ENCODE measurements at regions not wholly inside any gene's neighbourhood (a gene's known extent, or its start where the extent isn't known, plus 50 kb on each side); places are given as distances from the start of the nearest gene placed in this dataset.
"Not testable (repeated sequence)": the region's sequence is repeated elsewhere in the genome, so short reads cannot be mapped to it uniquely, and the experiment has no call there.

DNA sequence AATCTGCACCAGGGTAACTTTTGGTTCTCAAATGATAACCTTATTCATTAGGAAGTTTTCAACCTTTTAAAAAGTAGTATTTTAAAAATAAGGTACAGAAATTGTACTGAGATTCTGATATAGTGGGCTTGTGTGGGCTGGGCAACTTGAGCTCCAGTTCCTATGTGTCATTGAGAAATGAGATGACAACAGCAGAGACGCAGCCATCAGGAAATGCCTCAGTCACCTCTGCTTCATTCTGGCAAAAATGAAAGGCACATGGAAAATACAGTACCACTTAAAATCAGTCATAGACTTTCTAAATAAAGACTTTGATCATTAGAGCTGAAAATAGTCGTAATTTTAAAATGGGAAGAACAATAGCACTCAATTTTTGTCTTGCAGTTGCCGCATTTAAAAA, 480.2 kb downstream of the PLK2 start:
- H3K4me3 ChIP-seq (ENCODE audit: insufficient read length, low read depth) = no peak overlapping the region
- H3K36me3 ChIP-seq (ENCODE audit: insufficient read depth, insufficient read length, low read length) = no peaks in the 10 kb centered on the region
- no peaks in the 10 kb centered on the region for H3K9me3 ChIP-seq (ENCODE audit: insufficient read depth, low read length)
- no peak overlapping the region for H3K9ac ChIP-seq (ENCODE audit: insufficient read length, low read depth)
- no peak for DNase-seq (ENCODE audit: low read depth, low spot score)
- TF ChIP-seq SUZ12 (IDR thresholded peaks at IDR 0.05; ENCODE audit: extremely low read depth, insufficient read depth, insufficient read length) = no peak
- no peak for TF ChIP-seq ZNF274 (IDR thresholded peaks at IDR 0.05; ENCODE audit: low read depth, low read length)
- TF ChIP-seq YY1 (IDR thresholded peaks at IDR 0.05; ENCODE audit: insufficient read depth, insufficient read length) = no peak
- no peaks in the 10 kb centered on the region for H3K27me3 ChIP-seq (ENCODE audit: insufficient read depth, insufficient read length)
- no peaks in the 10 kb centered on the region for H3K4me1 ChIP-seq (ENCODE audit: insufficient read depth, insufficient read length)

DNA sequence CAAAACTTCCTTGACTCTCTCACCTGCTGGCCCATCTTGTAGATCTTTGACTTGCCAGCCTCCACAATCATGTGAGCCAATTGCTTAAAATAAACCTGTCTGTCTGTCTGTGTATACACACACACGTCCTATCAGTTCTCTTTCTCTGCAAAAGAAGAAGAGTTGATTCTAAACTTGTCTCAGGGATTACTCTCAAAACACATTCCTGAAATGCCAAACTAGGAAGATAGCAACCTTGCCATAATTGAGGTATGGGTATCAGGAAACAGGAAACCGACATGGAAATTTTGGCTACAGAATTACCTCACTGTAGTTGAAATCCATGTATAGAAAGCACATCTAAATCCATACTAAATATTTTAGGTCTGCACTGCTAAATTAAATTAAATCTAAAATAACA, 483.4 kb downstream of the PLK2 start:
- no peaks in the 10 kb centered on the region for H3K27me3 ChIP-seq (ENCODE audit: insufficient read depth, insufficient read length)
- H3K9me3 ChIP-seq (ENCODE audit: insufficient read depth, low read length) = no peaks in the 10 kb centered on the region
- H3K9ac ChIP-seq (ENCODE audit: insufficient read length, low read depth) = no peak overlapping the region
- no peaks in the 10 kb centered on the region for H3K4me1 ChIP-seq (ENCODE audit: insufficient read depth, insufficient read length)
- H3K36me3 ChIP-seq (ENCODE audit: insufficient read depth, insufficient read length, low read length) = no peaks in the 10 kb centered on the region
- TF ChIP-seq SUZ12 (IDR thresholded peaks at IDR 0.05; ENCODE audit: extremely low read depth, insufficient read depth, insufficient read length) (no peak), ZNF274 (IDR thresholded peaks at IDR 0.05; ENCODE audit: low read depth, low read length) (no peak), YY1 (IDR thresholded peaks at IDR 0.05; ENCODE audit: insufficient read depth, insufficient read length) (no peak)
- no peak overlapping the region for H3K4me3 ChIP-seq (ENCODE audit: insufficient read length, low read depth)
- no peak for DNase-seq (ENCODE audit: low read depth, low spot score)

DNA sequence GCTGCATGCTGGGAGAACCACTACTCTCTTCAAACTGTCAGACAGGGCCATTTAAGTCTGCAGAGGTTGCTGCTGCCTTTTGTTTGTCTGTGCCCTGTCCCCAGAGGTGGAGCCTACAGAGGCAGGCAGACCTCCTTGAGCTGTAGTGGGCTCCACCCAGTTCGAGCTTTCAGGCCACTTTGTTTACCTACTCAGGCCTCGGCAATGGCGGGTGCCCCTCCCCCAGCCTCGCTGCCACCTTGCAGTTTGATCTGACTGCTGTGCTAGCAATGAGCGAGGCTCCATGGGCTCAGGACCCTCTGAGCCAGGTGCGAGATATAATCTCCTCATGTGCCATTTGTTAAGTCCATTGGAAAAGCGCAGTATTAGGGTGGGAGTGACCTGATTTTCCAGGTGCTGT, 487.8 kb downstream of the PLK2 start:
- H3K9me3 ChIP-seq (ENCODE audit: insufficient read depth, low read length); H3K27me3 ChIP-seq (ENCODE audit: insufficient read depth, insufficient read length); H3K9ac ChIP-seq (ENCODE audit: insufficient read length, low read depth); DNase-seq (ENCODE audit: low read depth, low spot score); H3K4me3 ChIP-seq (ENCODE audit: insufficient read length, low read depth); H3K36me3 ChIP-seq (ENCODE audit: insufficient read depth, insufficient read length, low read length); H3K4me1 ChIP-seq (ENCODE audit: insufficient read depth, insufficient read length): not testable (repeated sequence)

DNA sequence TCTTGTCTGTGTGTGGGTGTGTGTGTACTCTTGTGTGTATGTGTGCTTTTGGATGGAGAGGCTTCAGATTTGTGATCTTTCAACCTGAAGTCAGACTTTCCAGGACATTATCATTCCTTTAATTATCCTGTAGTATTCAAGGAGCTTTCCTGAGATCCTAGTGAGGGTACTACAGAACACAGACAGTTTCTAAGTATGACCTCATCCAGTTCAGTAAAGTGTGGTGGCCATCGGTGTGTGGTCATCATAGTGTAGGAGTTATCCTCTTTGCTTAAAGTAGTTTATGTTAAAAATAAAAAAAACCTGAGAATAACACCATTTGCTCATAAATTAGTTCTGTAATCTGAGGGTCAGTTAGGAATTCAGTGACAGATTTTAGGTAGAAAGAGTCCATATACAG, 478.0 kb upstream of the ACTBL2 start:
- DNase-seq (ENCODE audit: low read depth, low spot score) = no peak
- TF ChIP-seq SUZ12 (IDR thresholded peaks at IDR 0.05; ENCODE audit: extremely low read depth, insufficient read depth, insufficient read length) (no peak), ZNF274 (IDR thresholded peaks at IDR 0.05; ENCODE audit: low read depth, low read length) (no peak), YY1 (IDR thresholded peaks at IDR 0.05; ENCODE audit: insufficient read depth, insufficient read length) (no peak)
- no peak overlapping the region for H3K9ac ChIP-seq (ENCODE audit: insufficient read length, low read depth)
- H3K9me3 ChIP-seq (ENCODE audit: insufficient read depth, low read length) = no peaks in the 10 kb centered on the region
- no peak overlapping the region for H3K4me3 ChIP-seq (ENCODE audit: insufficient read length, low read depth)
- no peaks in the 10 kb centered on the region for H3K27me3 ChIP-seq (ENCODE audit: insufficient read depth, insufficient read length)
- no peaks in the 10 kb centered on the region for H3K36me3 ChIP-seq (ENCODE audit: insufficient read depth, insufficient read length, low read length)
- no peaks in the 10 kb centered on the region for H3K4me1 ChIP-seq (ENCODE audit: insufficient read depth, insufficient read length)

DNA sequence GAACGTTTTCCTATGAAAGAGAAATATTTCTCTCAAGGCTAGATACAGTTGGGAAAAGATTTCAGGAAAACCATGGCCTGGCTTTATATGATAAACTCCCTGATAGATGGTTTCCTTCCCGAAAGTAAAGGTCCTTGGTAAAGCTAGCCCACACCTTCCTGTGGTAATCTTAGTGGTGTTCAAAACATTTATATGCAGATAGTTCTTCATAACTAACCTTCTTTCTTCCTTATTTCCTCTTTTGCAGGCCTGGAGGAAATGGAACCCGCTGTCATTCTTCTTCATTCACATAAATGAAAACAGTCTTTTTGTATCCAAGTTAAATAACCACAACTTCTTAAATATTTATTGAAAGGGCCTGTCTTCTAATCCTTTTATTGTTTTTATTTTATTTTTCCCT, 474.0 kb upstream of the ACTBL2 start:
- H3K9me3 ChIP-seq (ENCODE audit: insufficient read depth, low read length) = no peaks in the 10 kb centered on the region
- no peaks in the 10 kb centered on the region for H3K4me1 ChIP-seq (ENCODE audit: insufficient read depth, insufficient read length)
- H3K4me3 ChIP-seq (ENCODE audit: insufficient read length, low read depth) = no peak overlapping the region
- no peak for DNase-seq (ENCODE audit: low read depth, low spot score)
- H3K36me3 ChIP-seq (ENCODE audit: insufficient read depth, insufficient read length, low read length) = no peaks in the 10 kb centered on the region
- H3K9ac ChIP-seq (ENCODE audit: insufficient read length, low read depth) = no peak overlapping the region
- no peaks in the 10 kb centered on the region for H3K27me3 ChIP-seq (ENCODE audit: insufficient read depth, insufficient read length)
- TF ChIP-seq YY1 (IDR thresholded peaks at IDR 0.05; ENCODE audit: insufficient read depth, insufficient read length) (no peak), ZNF274 (IDR thresholded peaks at IDR 0.05; ENCODE audit: low read depth, low read length) (no peak), SUZ12 (IDR thresholded peaks at IDR 0.05; ENCODE audit: extremely low read depth, insufficient read depth, insufficient read length) (no peak)

DNA sequence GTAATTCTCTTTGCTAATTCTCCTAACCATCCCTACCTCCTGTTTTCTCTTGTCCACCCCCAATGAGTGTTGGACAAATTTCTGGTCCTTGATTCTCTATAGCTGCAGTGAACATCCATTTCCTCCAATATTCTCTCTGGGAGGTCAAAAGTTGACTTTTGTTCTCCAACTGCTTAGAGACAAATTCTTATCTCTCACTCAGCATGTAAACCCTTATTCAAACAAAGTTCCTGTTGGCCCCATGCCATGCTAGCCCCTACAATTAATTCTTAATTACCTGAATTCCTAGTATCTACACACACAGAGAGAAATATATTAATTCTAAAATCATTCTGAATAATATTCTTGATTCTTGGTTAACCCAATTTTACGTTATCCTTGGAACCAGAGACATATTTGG, 472.9 kb upstream of the ACTBL2 start:
- TF ChIP-seq ZNF274 (IDR thresholded peaks at IDR 0.05; ENCODE audit: low read depth, low read length) (no peak), YY1 (IDR thresholded peaks at IDR 0.05; ENCODE audit: insufficient read depth, insufficient read length) (no peak), SUZ12 (IDR thresholded peaks at IDR 0.05; ENCODE audit: extremely low read depth, insufficient read depth, insufficient read length) (no peak)
- no peak overlapping the region for H3K4me3 ChIP-seq (ENCODE audit: insufficient read length, low read depth)
- H3K9me3 ChIP-seq (ENCODE audit: insufficient read depth, low read length) = no peaks in the 10 kb centered on the region
- H3K4me1 ChIP-seq (ENCODE audit: insufficient read depth, insufficient read length) = no peaks in the 10 kb centered on the region
- H3K36me3 ChIP-seq (ENCODE audit: insufficient read depth, insufficient read length, low read length) = no peaks in the 10 kb centered on the region
- no peaks in the 10 kb centered on the region for H3K27me3 ChIP-seq (ENCODE audit: insufficient read depth, insufficient read length)
- H3K9ac ChIP-seq (ENCODE audit: insufficient read length, low read depth) = no peak overlapping the region
- DNase-seq (ENCODE audit: low read depth, low spot score) = no peak

DNA sequence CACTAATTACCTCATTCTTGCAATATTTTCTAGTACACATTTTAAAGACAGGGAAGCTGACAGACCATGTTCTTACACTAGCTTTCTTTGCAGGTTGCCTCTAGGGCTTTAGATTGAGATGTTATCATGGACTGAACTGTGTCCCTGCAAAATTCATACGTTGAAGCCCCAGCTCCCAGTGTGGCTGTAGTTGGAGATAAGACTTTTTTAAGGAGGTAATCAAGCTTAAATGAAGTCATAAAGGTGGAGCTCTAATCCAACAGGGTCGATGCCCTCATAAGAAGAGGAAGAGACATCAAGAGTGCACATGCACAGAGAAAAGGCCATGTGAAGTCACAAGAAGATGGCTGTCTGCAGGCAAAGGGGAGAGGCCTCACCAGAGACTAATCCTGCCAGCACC, 471.2 kb upstream of the ACTBL2 start:
- no peaks in the 10 kb centered on the region for H3K4me1 ChIP-seq (ENCODE audit: insufficient read depth, insufficient read length)
- H3K27me3 ChIP-seq (ENCODE audit: insufficient read depth, insufficient read length) = no peaks in the 10 kb centered on the region
- no peaks in the 10 kb centered on the region for H3K9me3 ChIP-seq (ENCODE audit: insufficient read depth, low read length)
- H3K9ac ChIP-seq (ENCODE audit: insufficient read length, low read depth) = no peak overlapping the region
- TF ChIP-seq ZNF274 (IDR thresholded peaks at IDR 0.05; ENCODE audit: low read depth, low read length) (no peak), SUZ12 (IDR thresholded peaks at IDR 0.05; ENCODE audit: extremely low read depth, insufficient read depth, insufficient read length) (no peak)
- no peaks in the 10 kb centered on the region for H3K36me3 ChIP-seq (ENCODE audit: insufficient read depth, insufficient read length, low read length)
- no peak overlapping the region for H3K4me3 ChIP-seq (ENCODE audit: insufficient read length, low read depth)
- no peak for DNase-seq (ENCODE audit: low read depth, low spot score)

DNA sequence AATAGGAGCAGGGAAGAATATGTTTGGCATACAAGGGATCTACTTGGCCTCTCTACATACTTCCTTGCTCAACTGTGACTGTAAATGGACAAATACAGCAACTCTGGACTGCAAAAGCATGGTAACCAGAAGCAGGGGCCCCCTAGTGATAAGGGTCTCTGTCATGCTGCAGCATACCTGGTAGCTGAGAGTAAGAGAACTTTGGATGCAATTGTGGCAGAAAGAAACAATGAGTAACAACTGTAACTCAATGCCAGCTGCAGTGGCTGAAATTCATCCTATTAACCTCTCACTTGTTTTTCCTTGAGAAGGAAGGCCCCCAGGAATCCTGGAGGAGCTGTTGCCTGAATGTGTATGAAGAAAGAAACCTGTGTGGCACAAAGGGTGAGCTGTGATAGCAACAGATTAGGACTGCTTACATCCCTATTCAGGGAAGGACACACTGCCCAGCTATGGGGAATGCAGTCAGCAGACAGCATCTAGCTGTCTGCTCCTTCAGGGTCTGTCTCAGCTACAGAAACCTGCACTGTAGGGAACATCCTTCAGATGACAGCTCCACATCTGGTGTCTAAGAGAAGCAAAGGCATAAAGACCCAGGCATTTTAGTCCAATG, 468.1 kb upstream of the ACTBL2 start:
- Histone ChIP-seq H3K9ac (ENCODE audit: insufficient read length, low read depth) (no peak overlapping the region), H3K4me1 (ENCODE audit: insufficient read depth, insufficient read length) (no peaks in the 10 kb centered on the region), H3K27me3 (ENCODE audit: insufficient read depth, insufficient read length) (no peaks in the 10 kb centered on the region), H3K9me3 (ENCODE audit: insufficient read depth, low read length) (no peaks in the 10 kb centered on the region), H3K36me3 (ENCODE audit: insufficient read depth, insufficient read length, low read length) (no peaks in the 10 kb centered on the region), H3K4me3 (ENCODE audit: insufficient read length, low read depth) (no peak overlapping the region)
- TF ChIP-seq YY1 (IDR thresholded peaks at IDR 0.05; ENCODE audit: insufficient read depth, insufficient read length) (no peak), SUZ12 (IDR thresholded peaks at IDR 0.05; ENCODE audit: extremely low read depth, insufficient read depth, insufficient read length) (no peak), ZNF274 (IDR thresholded peaks at IDR 0.05; ENCODE audit: low read depth, low read length) (no peak)
- peak; percentile 5 for DNase-seq (ENCODE audit: low read depth, low spot score)
